ENCODE measurements at regions not wholly inside any gene's neighbourhood (a gene's known extent, or its start where the extent isn't known, plus 50 kb on each side); places are given as distances from the start of the nearest gene placed in this dataset.
A peak's percentile ranks its signal among the peaks of the same experiment; 100 is the strongest.
"Not testable (repeated sequence)": the region's sequence is repeated elsewhere in the genome, so short reads cannot be mapped to it uniquely, and the experiment has no call there.

GRCh38 chrX:13487731-13488505 is 81.5 kb upstream of the EGFL6 start:
- peak; percentile 77 for TF ChIP-seq CTCF (IDR thresholded peaks at IDR 0.05)
- no peak overlapping the region for H3K4me3 Mint-ChIP-seq (ENCODE audit: unreplicated experiment)
- H3K9me3 Mint-ChIP-seq (ENCODE audit: unreplicated experiment) = peaks cover 4% of the 10 kb centered on the region
- peak overlapping the region; percentile 96 for H3K27ac Mint-ChIP-seq (ENCODE audit: unreplicated experiment)
- no peak for DNase-seq (ENCODE audit: extremely low spot score, unreplicated experiment)
- H3K27me3 Mint-ChIP-seq (ENCODE audit: unreplicated experiment) = no peaks in the 10 kb centered on the region
- H3K4me1 Mint-ChIP-seq (ENCODE audit: unreplicated experiment) = peaks cover 38% of the 10 kb centered on the region
- H3K36me3 Mint-ChIP-seq (ENCODE audit: unreplicated experiment) = no peaks in the 10 kb centered on the region

- H3K4me3 Mint-ChIP-seq (ENCODE audit: unreplicated experiment) = no peak overlapping the region
- no peaks in the 10 kb centered on the region for H3K36me3 Mint-ChIP-seq (ENCODE audit: unreplicated experiment)
- no peak for TF ChIP-seq CTCF (IDR thresholded peaks at IDR 0.05)
- no peak overlapping the region for H3K27ac Mint-ChIP-seq (ENCODE audit: unreplicated experiment)
- H3K27me3 Mint-ChIP-seq (ENCODE audit: unreplicated experiment) = no peaks in the 10 kb centered on the region
- peaks cover 38% of the 10 kb centered on the region for H3K4me1 Mint-ChIP-seq (ENCODE audit: unreplicated experiment)
- DNase-seq (ENCODE audit: extremely low spot score, unreplicated experiment) = no peak
- H3K9me3 Mint-ChIP-seq (ENCODE audit: unreplicated experiment) = peaks cover 4% of the 10 kb centered on the region
These were observed 84.2 kb upstream of the EGFL6 start for GRCh38 chrX:13485167-13485566.

GRCh38 chrX:13483773-13484172 is 85.6 kb upstream of the EGFL6 start:
- Mint-ChIP-seq H3K4me3 (ENCODE audit: unreplicated experiment) (no peak overlapping the region), H3K27ac (ENCODE audit: unreplicated experiment) (no peak overlapping the region), H3K36me3 (ENCODE audit: unreplicated experiment) (no peaks in the 10 kb centered on the region), H3K27me3 (ENCODE audit: unreplicated experiment) (no peaks in the 10 kb centered on the region), H3K9me3 (ENCODE audit: unreplicated experiment) (peaks cover 4% of the 10 kb centered on the region), H3K4me1 (ENCODE audit: unreplicated experiment) (peaks cover 24% of the 10 kb centered on the region)
- no peak for DNase-seq (ENCODE audit: extremely low spot score, unreplicated experiment)
- TF ChIP-seq CTCF (IDR thresholded peaks at IDR 0.05) = no peak

GRCh38 chrX:13482746-13483541 is 86.5 kb upstream of the EGFL6 start:
- DNase-seq (ENCODE audit: extremely low spot score, unreplicated experiment) = no peak
- peaks cover 16% of the 10 kb centered on the region for H3K4me1 Mint-ChIP-seq (ENCODE audit: unreplicated experiment)

GRCh38 chrX:13480780-13481179 is 88.6 kb upstream of the EGFL6 start:
- not testable (repeated sequence) for DNase-seq (ENCODE audit: extremely low spot score, unreplicated experiment); H3K4me3 Mint-ChIP-seq (ENCODE audit: unreplicated experiment); H3K4me1 Mint-ChIP-seq (ENCODE audit: unreplicated experiment); H3K36me3 Mint-ChIP-seq (ENCODE audit: unreplicated experiment); H3K27ac Mint-ChIP-seq (ENCODE audit: unreplicated experiment); H3K9me3 Mint-ChIP-seq (ENCODE audit: unreplicated experiment); H3K27me3 Mint-ChIP-seq (ENCODE audit: unreplicated experiment)

More at GRCh38 chrX:13482746-13483541, 86.5 kb upstream of the EGFL6 start:
- no peak for TF ChIP-seq CTCF (IDR thresholded peaks at IDR 0.05)
- H3K4me3 Mint-ChIP-seq (ENCODE audit: unreplicated experiment) = no peak overlapping the region
- no peaks in the 10 kb centered on the region for H3K27me3 Mint-ChIP-seq (ENCODE audit: unreplicated experiment)
- H3K36me3 Mint-ChIP-seq (ENCODE audit: unreplicated experiment) = no peaks in the 10 kb centered on the region
- H3K9me3 Mint-ChIP-seq (ENCODE audit: unreplicated experiment) = peaks cover 4% of the 10 kb centered on the region
- H3K27ac Mint-ChIP-seq (ENCODE audit: unreplicated experiment) = no peak overlapping the region

Data from osteocyte (in vitro differentiated cells).